Coronary artery (tissue), 2 donors: ENCODE measurements at regions not wholly inside any gene's neighbourhood (a gene's known extent, or its start where the extent isn't known, plus 50 kb on each side); places are given as distances from the start of the nearest gene placed in this dataset.
"Not testable (repeated sequence)": the region's sequence is repeated elsewhere in the genome, so short reads cannot be mapped to it uniquely, and the experiment has no call there.

ENCODE experiments used
- DNase-seq: peaks from one replicate; pipeline ENCODE4 v3.0.0-alpha.2; 2017; ENCODE audit warnings: low spot score
- H3K27ac ChIP-seq, 2 donors: fragments of 200-600 bp; sonication (generic); one replicate each; pipeline ENCODE4 v1.5.1; 2016 to 2019
- H3K4me3 ChIP-seq: fragments of 200-600 bp; sonication (generic); 2 replicates; pipeline ENCODE4 v1.5.1; 2016; ENCODE audit warnings: mild to moderate bottlenecking, moderate library complexity
- CTCF ChIP-seq: fragments of 200-600 bp; sonication (generic); IDR thresholded peaks from one replicate; pipeline ENCODE4 v1.5.1; 2019; ENCODE audit warnings: antibody characterized with exemption

DNA sequence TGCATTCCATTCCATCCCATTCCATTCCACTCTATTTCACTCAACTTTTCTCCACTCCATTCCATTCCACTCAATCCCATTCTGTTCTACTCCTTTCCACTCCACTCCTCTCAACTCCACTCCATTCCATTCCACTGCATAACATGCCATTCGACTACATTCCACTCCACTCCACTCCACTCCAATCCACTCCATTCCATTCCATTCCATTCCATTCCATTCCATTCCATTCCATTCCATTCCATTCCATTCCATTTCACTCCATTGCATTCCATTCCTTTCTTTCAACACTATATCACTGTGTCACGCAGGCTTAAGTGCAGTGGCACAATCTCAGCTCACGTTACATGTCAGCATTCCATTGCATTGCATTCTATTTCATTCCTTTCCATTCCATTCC, 1430.4 kb downstream of the TSPY10 start:
- not testable (repeated sequence) for H3K4me3 ChIP-seq, DNase-seq, H3K27ac ChIP-seq

- no peak for DNase-seq
- no peak for TF ChIP-seq CTCF
- no peak overlapping the region for H3K4me3 ChIP-seq
- no peak overlapping the region for H3K27ac ChIP-seq
Measured at GRCh38 chrY:10973422-10973821, 1445.7 kb downstream of the TSPY10 start.

DNA sequence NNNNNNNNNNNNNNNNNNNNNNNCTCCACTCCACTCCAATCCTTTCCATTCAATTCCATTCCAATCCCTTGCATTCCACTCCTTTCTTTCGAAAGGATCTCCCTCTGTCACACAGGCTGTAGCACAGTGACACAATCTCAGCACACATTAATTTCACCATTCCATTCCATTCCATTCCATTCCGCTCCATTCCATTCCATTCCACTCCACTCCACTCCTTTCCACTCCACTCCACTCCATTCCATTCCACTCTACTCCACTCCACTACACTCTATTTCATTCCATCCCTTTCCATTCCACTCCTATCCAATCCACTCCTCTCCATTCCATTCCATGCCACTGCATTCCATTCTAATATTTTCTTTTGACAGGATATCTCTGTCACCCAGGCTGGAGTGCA, 1459.0 kb downstream of the TSPY10 start:
- no peak for TF ChIP-seq CTCF

DNA sequence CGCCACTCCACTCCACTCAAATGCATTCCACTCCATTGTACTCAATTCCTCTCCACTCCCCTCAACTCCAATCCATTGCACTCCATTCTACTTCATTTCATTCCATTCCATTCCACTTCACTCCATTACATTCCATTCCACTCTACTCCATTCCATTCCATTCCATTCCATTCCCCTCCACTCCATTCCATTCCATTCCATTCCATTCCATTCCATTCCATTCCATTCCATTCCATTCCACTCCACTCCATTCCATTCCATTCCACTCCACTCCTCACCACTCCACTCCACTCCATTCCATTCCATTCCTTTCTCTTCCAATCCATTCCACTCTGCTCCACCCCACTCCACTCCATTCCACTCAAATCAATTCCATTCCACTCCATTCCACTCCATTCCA, 1459.9 kb downstream of the TSPY10 start:
- H3K4me3 ChIP-seq = no peak overlapping the region
- DNase-seq = no peak
- no peak for TF ChIP-seq CTCF
- no peak overlapping the region for H3K27ac ChIP-seq

More for the DNA sequence above, 1459.0 kb downstream of the TSPY10 start:
- DNase-seq = no peak
- Histone ChIP-seq H3K27ac (no peak overlapping the region), H3K4me3 (no peak overlapping the region)

GRCh38 chrY:10993955-10994354, 1466.3 kb downstream of the TSPY10 start:
- no peak overlapping the region for H3K4me3 ChIP-seq
- DNase-seq = no peak
- no peak for TF ChIP-seq CTCF
- no peak overlapping the region for H3K27ac ChIP-seq

- DNase-seq, H3K4me3 ChIP-seq, H3K27ac ChIP-seq: not testable (repeated sequence)
Measured at GRCh38 chrY:10999715-11000114, 1472.0 kb downstream of the TSPY10 start.

- not testable (repeated sequence) for DNase-seq, H3K4me3 ChIP-seq, H3K27ac ChIP-seq
Measured at GRCh38 chrY:11014229-11014628, 1486.5 kb downstream of the TSPY10 start.

DNA sequence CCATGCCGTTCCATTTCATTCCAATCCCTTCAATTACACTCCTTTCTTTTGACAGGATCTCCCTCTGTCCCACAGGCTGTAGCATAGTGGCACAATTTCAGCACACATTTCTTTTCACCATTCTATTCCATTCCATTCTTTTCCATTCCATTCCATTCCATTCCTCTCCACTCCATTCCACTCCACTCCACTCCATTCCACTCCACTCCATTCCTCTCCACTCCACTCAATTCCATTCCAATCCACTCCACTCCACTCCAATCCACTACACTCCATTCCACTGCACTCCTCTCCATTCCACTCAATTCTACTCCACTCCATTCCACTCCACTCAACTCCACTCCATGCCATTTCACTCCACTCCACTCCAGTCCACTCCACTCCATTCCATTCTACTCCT, 1495.1 kb downstream of the TSPY10 start:
- DNase-seq = no peak
- Histone ChIP-seq H3K4me3 (no peak overlapping the region), H3K27ac (no peak overlapping the region)
- TF ChIP-seq CTCF = no peak

DNA sequence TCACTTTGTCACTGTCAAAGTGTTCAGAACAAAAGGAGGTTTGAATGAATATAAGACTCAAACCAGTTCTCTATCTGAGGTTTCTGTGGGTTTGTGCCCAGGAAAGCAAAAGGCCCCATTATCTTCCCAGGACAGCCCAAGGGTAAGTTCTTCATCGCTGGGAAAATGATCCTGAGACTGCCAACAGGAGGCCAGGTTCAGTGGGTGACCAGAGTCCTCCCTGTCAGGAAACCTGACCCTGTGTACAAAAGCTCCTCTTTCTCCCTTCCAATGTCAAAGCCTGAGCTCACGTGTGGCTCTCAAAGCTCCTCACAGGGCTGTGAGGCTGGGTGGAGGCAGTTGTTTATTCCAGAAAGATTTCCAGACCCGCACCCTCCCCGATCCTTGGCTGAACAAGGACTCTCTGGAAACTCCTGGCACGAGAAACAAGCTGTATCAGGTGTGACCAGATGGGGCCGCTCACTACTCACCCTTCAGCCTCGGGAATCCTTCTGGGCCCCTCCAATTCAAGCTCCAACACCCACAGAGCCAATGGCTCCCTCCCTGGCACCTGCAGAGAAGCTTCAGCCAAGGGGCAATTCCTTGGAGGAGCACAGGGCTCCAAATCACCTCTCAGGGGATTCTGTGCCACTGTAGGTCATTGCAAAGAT, 1516.7 kb downstream of the TSPY10 start:
- DNase-seq = no peak
- no peak for TF ChIP-seq CTCF
- no peak overlapping the region for H3K4me3 ChIP-seq
- H3K27ac ChIP-seq = no peak overlapping the region
